Nephron (organoid): ENCODE measurements at regions not wholly inside any gene's neighbourhood (a gene's known extent, or its start where the extent isn't known, plus 50 kb on each side); places are given as distances from the start of the nearest gene placed in this dataset.

Experiments used
- H3K27ac Mint-ChIP-seq, 3 experiments: 2 replicates each; pipeline ENCODE4 v1.8.0; 2020; ENCODE audit warnings: mixed read lengths in 3 of 3, mild to moderate bottlenecking in 2 of 3, moderate library complexity in 1 of 3
- H3K27me3 Mint-ChIP-seq: 2 replicates; pipeline ENCODE4 v1.8.0; 2021; ENCODE audit warnings: low read depth, mild to moderate bottlenecking, moderate library complexity, mixed read lengths
- H3K36me3 Mint-ChIP-seq: 2 replicates; pipeline ENCODE4 v1.8.0; 2020; ENCODE audit warnings: low read depth, mixed read lengths
- H3K4me1 Mint-ChIP-seq: 2 replicates; pipeline ENCODE4 v1.8.0; 2020; ENCODE audit warnings: mixed read lengths
- H3K4me3 Mint-ChIP-seq, 3 experiments: 2 replicates each; pipeline ENCODE4 v1.8.0; 2020; ENCODE audit warnings: mild to moderate bottlenecking in 3 of 3, mixed read lengths in 3 of 3, moderate library complexity in 2 of 3
- H3K9me3 Mint-ChIP-seq: 2 replicates; pipeline ENCODE4 v1.8.0; 2020; ENCODE audit warnings: mixed read lengths
- CTCF ChIP-seq, 3 experiments: fragments of 200-600 bp; sonication (generic); IDR thresholded peaks; one replicate each; pipeline ENCODE4 v1.5.0; 2021; ENCODE audit warnings: antibody characterized with exemption in 3 of 3; ENCODE audit not compliant: unreplicated experiment in 3 of 3

GRCh38 chr3:194852345-194852744 lies 166.7 kb downstream of the FAM43A start:
- Mint-ChIP-seq H3K9me3 (peaks cover 2% of the 10 kb centered on the region), H3K36me3 (no peaks in the 10 kb centered on the region)

GRCh38 chr3:194852831-194853508 lies 167.3 kb downstream of the FAM43A start:
- Mint-ChIP-seq H3K9me3 (peaks cover 2% of the 10 kb centered on the region), H3K27ac (no peak overlapping the region), H3K27me3 (peaks cover 8% of the 10 kb centered on the region), H3K36me3 (no peaks in the 10 kb centered on the region), H3K4me1 (peaks cover 23% of the 10 kb centered on the region), H3K4me3 (no peak overlapping the region)
- TF ChIP-seq CTCF (IDR thresholded peaks at IDR 0.05; ENCODE audit: unreplicated experiment in 3 of 3) = no peak

More at GRCh38 chr3:194852345-194852744, 166.7 kb downstream of the FAM43A start:
- Mint-ChIP-seq H3K27ac (no peak overlapping the region), H3K4me3 (no peak overlapping the region), H3K27me3 (peaks cover 7% of the 10 kb centered on the region), H3K4me1 (peaks cover 23% of the 10 kb centered on the region)
- no peak for TF ChIP-seq CTCF (IDR thresholded peaks at IDR 0.05; ENCODE audit: unreplicated experiment in 3 of 3)

GRCh38 chr3:194854206-194854605 lies 168.5 kb downstream of the FAM43A start:
- no peak for TF ChIP-seq CTCF (IDR thresholded peaks at IDR 0.05; ENCODE audit: unreplicated experiment in 3 of 3)
- Mint-ChIP-seq H3K9me3 (no peaks in the 10 kb centered on the region), H3K4me3 (no peak overlapping the region), H3K36me3 (no peaks in the 10 kb centered on the region), H3K27ac (peak overlapping the region; percentile 5 to 37 (median 15)), H3K27me3 (peaks cover 15% of the 10 kb centered on the region), H3K4me1 (peaks cover 23% of the 10 kb centered on the region)

- H3K4me1 Mint-ChIP-seq = peaks cover 23% of the 10 kb centered on the region
- no peaks in the 10 kb centered on the region for H3K9me3 Mint-ChIP-seq
- H3K27ac Mint-ChIP-seq = peak overlapping the region in 2 of 3 experiments; percentile 15 to 27
- TF ChIP-seq CTCF (IDR thresholded peaks at IDR 0.05; ENCODE audit: unreplicated experiment in 3 of 3) = no peak
- H3K27me3 Mint-ChIP-seq = peaks cover 15% of the 10 kb centered on the region
- H3K4me3 Mint-ChIP-seq = no peak overlapping the region
- no peaks in the 10 kb centered on the region for H3K36me3 Mint-ChIP-seq
Observed at GRCh38 chr3:194854659-194855390, 169.1 kb downstream of the FAM43A start.

DNA sequence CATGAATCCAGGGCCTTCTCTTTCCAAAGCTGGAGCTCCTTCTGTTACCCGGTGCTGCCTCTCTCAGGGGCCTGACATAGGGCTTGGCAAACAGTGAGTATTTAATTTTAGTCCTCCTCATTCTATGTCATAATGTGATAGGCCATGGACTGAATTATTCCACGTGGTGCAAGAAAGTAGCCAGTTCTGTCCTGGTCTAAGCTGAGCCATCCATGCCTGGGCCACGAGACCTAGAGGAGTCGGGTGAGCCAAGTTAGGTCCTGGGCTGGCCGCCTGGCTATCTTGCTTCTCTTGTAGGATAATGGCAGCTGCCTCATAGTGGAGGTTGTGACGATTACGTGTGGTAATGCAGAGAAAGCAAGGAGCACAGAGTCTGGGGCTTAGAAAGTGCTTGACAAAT lies 170.6 kb downstream of the FAM43A start:
- H3K27ac Mint-ChIP-seq = no peak overlapping the region
- H3K27me3 Mint-ChIP-seq = peaks cover 21% of the 10 kb centered on the region
- peaks cover 17% of the 10 kb centered on the region for H3K4me1 Mint-ChIP-seq
- no peaks in the 10 kb centered on the region for H3K36me3 Mint-ChIP-seq
- TF ChIP-seq CTCF (IDR thresholded peaks at IDR 0.05; ENCODE audit: unreplicated experiment in 3 of 3) = no peak
- no peak overlapping the region for H3K4me3 Mint-ChIP-seq
- no peaks in the 10 kb centered on the region for H3K9me3 Mint-ChIP-seq
